ENCODE measurements at regions not wholly inside any gene's neighbourhood (a gene's known extent, or its start where the extent isn't known, plus 50 kb on each side); places are given as distances from the start of the nearest gene placed in this dataset.

DNA sequence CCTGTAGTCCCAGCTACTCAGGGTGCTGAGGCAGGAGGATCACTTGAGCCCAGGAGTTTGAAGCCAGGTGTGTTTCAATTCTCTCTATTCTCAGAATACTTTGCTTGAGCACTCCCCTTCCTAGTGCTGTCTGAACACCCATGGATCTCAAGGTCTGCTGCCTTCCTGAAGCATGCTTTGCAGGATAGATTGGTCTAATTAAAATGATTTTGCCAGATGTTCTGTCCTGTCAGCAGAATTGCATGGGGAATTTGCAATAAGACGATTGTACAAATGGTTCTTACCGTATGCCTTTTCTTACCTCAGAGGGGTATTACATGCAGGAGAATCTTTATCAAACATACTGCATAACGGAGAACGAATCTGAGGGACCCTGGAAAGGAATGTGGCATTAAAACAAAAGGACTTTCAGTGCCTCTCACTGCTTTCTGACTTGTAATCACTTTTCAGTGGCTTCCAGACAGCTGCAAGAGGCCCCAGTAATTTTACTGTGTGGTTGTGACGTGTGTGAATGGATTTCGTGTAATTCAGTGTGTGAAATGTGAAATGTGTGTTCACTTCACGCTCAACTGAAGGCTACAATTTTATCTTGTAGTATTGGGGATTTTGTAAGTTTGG is 587.2 kb upstream of the SEMA6A start:
- TF ChIP-seq FOXM1 (IDR thresholded peaks at IDR 0.05; ENCODE audit: borderline replicate concordance) (no peak), FOXA1 (IDR thresholded peaks at IDR 0.05) (no peak), SP1 (IDR thresholded peaks at IDR 0.05) (no peak), FOXK2 (IDR thresholded peaks at IDR 0.05) (no peak), TARDBP (IDR thresholded peaks at IDR 0.05) (no peak), BHLHE40 (IDR thresholded peaks at IDR 0.05; ENCODE audit: borderline replicate concordance) (no peak), ELF4 (IDR thresholded peaks at IDR 0.05) (no peak), ZNF384 (IDR thresholded peaks at IDR 0.05) (no peak), NFRKB (IDR thresholded peaks at IDR 0.05) (no peak), HDGF (IDR thresholded peaks at IDR 0.05; ENCODE audit: borderline replicate concordance) (no peak), LEF1 (IDR thresholded peaks at IDR 0.05; ENCODE audit: borderline replicate concordance) (no peak), ARNT (IDR thresholded peaks at IDR 0.05) (no peak)

Data from HEK293T (cell line).